D721Med (cell line): ENCODE measurements at regions not wholly inside any gene's neighbourhood (a gene's known extent, or its start where the extent isn't known, plus 50 kb on each side); places are given as distances from the start of the nearest gene placed in this dataset.
A peak's percentile ranks its signal among the peaks of the same experiment; 100 is the strongest.

Source experiments
- DNase-seq: peaks from one replicate; pipeline ENCODE4 v3.0.0; 2011; ENCODE audit warnings: low spot score; ENCODE audit not compliant: insufficient read length
- FAIRE-seq: peaks from 2 replicates; lab custom pipeline; 2011; peaks lifted over from hg19 to GRCh38; lab: Jason Lieb, UNC
- TF ChIP-seq, protein P1 (sequence below): IDR thresholded peaks from 2 replicates; pipeline ENCODE4 v1.5.1; 2012; ENCODE audit warnings: mild to moderate bottlenecking, control low read depth; ENCODE audit not compliant: insufficient read depth; ENCODE audit errors: missing control alignments

DNA sequence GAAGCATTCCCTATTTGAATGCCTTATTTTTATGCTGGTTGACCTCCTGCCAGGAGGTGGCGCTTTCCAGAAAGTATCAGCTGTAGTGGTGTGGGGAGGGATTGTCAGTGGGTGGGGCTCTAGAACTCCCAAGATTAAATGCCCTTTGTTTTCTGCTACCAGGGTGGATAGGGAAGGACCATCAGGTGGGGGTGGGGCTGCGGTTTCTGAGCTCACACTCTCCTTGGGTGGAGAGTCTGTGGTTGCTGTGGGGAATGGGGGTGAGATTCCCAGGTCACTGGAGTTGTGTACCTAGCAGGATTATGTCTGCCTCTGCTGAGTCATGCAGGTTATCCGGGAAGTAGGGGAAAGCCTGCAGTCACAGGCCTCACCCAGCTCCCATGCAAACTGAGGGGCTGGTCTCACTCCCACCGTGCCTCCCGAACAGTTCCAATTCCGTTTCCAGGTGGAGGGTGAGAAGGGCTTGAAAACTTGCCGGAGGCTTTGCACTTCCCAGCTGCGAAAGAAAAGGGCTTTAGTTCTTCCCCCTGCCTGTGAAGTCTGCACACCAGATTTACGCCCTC, 68.3 kb downstream of the ALG10B start:
- DNase-seq (no peak), FAIRE-seq (no peak)
- TF ChIP-seq, protein P1, sequence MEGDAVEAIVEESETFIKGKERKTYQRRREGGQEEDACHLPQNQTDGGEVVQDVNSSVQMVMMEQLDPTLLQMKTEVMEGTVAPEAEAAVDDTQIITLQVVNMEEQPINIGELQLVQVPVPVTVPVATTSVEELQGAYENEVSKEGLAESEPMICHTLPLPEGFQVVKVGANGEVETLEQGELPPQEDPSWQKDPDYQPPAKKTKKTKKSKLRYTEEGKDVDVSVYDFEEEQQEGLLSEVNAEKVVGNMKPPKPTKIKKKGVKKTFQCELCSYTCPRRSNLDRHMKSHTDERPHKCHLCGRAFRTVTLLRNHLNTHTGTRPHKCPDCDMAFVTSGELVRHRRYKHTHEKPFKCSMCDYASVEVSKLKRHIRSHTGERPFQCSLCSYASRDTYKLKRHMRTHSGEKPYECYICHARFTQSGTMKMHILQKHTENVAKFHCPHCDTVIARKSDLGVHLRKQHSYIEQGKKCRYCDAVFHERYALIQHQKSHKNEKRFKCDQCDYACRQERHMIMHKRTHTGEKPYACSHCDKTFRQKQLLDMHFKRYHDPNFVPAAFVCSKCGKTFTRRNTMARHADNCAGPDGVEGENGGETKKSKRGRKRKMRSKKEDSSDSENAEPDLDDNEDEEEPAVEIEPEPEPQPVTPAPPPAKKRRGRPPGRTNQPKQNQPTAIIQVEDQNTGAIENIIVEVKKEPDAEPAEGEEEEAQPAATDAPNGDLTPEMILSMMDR: peak; percentile 3

DNA sequence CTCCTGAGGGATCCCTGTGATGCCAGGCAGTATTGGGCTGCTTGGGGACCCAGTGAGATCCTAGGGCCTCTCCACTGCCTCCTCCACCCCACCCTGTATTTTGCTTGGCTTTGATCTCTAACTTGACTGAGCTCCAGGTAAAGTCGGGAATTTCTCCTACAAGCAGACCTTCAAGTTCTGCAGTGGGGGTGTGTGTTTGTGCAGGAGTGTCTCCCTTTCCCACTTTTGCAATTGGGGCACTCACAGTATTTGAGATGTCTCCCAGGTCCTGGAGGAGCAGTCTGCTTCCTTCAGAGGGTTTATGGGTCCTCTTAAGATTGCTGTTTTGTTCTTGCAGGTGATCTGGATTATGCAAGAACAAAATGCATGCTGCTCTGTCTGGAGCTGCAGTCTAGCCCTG, 68.9 kb downstream of the ALG10B start:
- TF ChIP-seq, protein P1: no peak
- no peak for FAIRE-seq
- DNase-seq: no peak

DNA sequence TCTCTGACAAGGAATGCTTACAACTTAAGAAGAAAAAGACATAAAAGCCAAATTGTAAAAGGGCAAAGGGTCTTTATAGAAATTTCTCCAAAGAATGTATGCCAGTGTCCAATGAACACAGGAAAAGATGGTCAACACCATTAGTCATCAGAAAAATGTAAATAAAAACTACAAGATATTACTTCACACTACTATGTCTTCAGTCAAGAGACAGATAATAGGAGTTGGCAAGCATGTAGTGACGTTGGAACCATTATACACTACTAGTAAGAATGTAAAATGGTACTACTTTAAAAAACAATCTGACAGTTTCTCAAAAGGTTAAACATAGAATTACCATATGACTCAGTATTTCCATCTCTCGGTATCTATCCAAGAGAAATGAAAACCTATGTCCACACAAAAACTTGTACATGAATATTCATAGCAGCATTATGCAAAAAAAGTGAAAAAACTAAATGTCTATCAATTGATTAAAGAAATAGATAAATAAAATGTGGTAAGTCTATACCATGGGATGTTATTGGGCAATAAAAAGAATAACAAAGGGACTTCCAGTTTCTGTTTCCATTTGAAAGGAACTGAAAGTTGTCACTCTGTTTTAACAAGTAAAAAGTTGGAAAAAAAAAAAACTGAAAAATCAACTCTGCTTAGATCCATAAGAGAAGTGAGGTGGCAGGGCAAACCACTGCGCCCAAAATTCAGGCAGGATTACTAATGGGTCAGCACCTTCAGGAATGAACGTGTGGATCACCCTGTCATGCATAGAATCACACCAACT, 69.8 kb downstream of the ALG10B start:
- TF ChIP-seq, protein P1: no peak
- no peak for DNase-seq
- no peak for FAIRE-seq

DNA sequence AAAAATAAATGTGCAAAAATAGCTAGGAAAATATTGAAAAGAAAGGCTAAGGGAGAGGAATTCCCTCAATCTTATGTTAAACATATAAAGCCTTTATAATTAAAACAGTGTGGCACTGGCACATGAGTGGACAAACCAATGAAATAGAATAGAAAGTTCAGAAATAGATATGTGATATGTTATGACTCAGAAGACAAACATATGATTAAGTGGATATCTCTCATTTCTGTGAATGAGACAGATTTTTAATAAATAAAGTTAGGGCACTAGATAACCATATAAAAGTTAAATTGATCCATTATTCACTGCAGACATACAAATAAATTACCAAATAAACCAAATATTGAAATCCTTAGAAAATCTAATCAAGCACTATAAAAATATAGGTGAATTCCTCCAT, 73.0 kb downstream of the ALG10B start:
- FAIRE-seq (no peak), DNase-seq (no peak)
- TF ChIP-seq, protein P1: no peak

DNA sequence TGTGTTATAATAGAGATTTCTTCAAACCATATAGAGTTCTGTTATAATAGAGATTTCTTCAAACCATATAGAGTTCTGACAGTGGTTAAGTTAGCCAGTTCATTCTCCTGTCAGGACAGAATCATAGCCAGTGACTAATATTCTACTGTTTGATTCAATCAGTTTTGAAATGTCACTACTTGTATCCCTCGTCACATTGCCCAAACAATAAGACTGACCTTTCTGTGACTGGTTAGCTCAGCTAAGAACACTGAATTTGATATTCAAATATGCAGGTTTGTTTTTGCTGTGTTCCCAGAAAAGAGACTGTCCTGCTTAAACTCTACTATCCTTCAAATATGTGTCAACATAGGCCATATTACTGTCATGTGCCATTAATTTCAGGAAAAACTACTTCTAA, 74.4 kb downstream of the ALG10B start:
- no peak for DNase-seq
- TF ChIP-seq, protein P1: no peak
- FAIRE-seq: no peak

DNA sequence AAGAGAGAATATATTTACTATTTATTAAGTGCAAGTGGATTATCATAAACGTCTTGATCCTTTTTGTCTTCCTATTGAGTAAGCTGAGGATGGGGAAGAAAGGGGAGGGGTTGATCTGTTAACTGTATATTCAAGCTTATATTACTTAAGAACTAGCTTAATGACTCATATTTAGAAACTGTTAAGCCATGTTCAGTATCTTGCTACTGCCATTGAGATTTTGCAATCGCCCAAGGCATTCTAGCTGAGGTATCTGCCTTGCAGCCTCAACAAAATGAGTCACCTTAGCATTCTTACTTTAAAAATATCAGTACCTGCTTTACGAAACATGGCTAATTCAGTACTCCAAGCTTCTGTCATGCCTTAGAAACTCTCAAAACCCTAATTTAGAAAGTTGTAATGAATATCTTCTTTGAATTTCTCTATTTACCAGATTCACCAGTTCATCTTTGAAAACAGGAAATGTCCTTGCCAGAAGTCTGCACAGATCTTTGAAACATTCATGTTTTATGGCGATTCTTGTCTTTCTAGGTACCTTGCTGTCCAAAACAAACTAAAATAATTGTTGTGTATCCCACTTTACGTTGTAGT, 76.1 kb downstream of the ALG10B start:
- DNase-seq (no peak), FAIRE-seq (no peak)
- TF ChIP-seq, protein P1: no peak
